Fibroblast of lung (primary cell): ENCODE measurements at regions not wholly inside any gene's neighbourhood (a gene's known extent, or its start where the extent isn't known, plus 50 kb on each side); places are given as distances from the start of the nearest gene placed in this dataset.

Experiments
- EZH2 ChIP-seq: IDR thresholded peaks from 2 replicates; pipeline ENCODE4 v1.5.1; 2012; ENCODE audit warnings: low read length, control low read depth, mild to moderate bottlenecking; ENCODE audit errors: missing control alignments
- TF ChIP-seq, protein P1 (sequence below), 2 donors: IDR thresholded peaks in 1 of 2; conservative IDR thresholded peaks in 1 of 2; 1 replicate in 1 of 2; 2 replicates in 1 of 2; pipeline ENCODE4 v1.5.1; 2011 to 2012; ENCODE audit warnings: low read length in 2 of 2, control low read depth in 1 of 2, inconsistent platforms in 1 of 2, low read depth in 1 of 2, mild to moderate bottlenecking in 1 of 2

DNA sequence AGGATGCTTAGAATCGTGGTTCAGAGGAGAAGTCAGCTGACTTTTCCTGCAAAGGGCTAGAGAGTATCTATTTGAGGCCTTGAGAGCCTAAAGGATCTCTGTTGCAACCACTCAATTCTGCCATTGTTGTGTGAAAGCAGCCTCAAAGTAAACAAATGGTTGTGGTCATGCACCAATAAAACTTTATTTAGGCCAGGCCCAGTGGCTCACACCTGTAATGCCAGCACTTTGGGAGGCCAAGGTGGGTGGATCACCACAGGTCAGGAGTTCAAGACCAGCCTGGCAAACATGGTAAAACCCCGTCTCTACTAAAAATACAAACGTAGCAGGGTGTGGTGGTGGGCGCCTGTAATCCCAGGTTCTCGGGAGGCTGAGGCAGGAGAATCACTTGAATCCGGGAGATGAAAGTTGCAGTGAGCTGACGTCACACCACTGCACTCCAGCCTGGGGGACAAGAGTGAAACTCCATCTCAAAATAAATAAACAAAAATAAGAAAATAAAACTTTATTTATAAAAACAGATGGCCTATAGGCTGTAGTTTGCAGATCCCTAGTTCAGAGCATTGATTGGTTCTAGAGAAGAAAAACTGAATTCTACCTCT, 135.9 kb upstream of the KLF4 start:
- no peak for TF ChIP-seq EZH2
- TF ChIP-seq, protein P1, sequence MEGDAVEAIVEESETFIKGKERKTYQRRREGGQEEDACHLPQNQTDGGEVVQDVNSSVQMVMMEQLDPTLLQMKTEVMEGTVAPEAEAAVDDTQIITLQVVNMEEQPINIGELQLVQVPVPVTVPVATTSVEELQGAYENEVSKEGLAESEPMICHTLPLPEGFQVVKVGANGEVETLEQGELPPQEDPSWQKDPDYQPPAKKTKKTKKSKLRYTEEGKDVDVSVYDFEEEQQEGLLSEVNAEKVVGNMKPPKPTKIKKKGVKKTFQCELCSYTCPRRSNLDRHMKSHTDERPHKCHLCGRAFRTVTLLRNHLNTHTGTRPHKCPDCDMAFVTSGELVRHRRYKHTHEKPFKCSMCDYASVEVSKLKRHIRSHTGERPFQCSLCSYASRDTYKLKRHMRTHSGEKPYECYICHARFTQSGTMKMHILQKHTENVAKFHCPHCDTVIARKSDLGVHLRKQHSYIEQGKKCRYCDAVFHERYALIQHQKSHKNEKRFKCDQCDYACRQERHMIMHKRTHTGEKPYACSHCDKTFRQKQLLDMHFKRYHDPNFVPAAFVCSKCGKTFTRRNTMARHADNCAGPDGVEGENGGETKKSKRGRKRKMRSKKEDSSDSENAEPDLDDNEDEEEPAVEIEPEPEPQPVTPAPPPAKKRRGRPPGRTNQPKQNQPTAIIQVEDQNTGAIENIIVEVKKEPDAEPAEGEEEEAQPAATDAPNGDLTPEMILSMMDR (conservative IDR thresholded peaks at IDR 0.05 in 1 of 2, IDR thresholded peaks at IDR 0.05 in 1 of 2; ENCODE audit: low read depth in 1 of 2, low read length in 2 of 2) = no peak
